HG02798 (cell line): ENCODE measurements at regions not wholly inside any gene's neighbourhood (a gene's known extent, or its start where the extent isn't known, plus 50 kb on each side); places are given as distances from the start of the nearest gene placed in this dataset.

Experiments
- ATAC-seq: cut with Tn5 transposase; IDR thresholded peaks from one replicate; pipeline ENCODE4 v1.9.1; 2021; ENCODE audit warnings: mild to moderate bottlenecking; ENCODE audit not compliant: unreplicated experiment, poor library complexity

DNA sequence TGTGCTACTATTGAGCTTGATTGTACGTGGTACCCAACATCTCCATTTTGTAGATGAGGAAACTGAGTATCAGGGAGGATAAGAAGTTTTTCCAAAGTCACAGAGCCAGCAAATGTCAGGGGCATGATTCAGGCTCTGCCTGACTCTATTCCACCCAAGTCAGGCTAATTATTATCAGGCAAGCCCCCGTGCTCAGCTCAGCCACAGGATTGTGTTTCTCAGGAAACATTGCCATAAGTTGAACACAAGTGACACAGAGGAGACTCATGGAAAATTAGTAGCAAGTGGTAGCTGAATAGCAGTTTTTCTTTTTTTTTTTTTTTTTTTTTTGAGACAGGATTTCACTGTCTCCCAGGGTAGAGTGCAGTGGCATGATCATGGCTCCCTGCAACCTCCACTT is 260.5 kb downstream of the C1D start:
- no peak for ATAC-seq

DNA sequence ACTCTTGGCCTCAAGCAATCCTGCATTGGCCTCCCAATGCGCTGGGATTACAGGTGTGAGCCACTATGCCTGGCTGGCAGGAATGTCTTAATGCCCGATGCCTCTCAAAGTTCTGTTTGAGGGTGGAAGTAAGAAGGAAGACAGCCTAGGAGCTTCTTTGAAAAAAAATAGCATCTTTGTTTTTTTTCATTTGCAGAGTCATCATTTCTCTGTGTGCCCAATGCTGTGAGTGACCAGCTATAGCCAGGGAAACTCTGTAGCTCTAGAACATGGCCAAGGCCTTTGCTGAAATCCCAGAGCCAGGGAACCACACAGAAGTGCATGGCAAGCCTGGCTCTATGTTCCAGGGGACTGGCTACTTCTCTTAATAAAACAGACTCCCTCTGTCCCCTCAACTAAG is 260.0 kb downstream of the C1D start:
- no peak for ATAC-seq

DNA sequence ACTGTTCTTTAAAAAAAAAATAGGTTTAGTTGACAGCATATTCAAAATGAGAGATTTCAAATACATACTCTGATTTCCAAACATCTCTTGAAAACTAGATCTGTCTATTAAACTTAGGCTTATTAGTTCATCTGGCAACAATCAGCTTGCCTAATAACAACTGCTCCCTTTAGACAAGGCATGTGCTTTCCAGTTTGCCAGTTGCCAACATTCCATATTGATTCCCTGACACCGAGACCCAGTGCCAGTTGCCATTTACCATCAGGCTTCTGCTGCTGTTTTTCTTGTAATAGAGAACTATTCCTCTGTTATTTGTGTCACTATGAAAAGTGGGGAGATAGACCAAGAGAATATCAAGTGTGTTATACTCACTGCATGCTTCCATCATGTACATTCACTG is 256.0 kb downstream of the C1D start:
- no peak for ATAC-seq

DNA sequence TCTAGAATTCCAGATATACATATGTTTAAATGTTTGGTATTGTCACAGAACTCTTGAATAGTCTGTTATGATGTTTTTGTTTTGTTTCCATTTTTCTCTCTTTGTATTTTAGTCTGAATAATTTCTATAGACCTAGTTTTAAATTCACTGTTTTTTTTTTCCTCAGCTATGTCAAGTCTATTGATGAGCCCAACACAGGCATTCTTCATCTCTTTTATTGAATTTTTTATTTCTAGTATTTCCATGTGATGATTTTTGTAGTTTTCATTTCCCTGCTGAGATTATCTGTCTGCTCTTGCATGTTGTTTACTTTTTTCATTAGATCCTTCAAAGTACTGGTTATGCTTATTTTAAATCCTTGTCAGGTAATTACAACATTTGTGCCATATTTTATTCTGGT is 254.7 kb downstream of the C1D start:
- no peak for ATAC-seq

DNA sequence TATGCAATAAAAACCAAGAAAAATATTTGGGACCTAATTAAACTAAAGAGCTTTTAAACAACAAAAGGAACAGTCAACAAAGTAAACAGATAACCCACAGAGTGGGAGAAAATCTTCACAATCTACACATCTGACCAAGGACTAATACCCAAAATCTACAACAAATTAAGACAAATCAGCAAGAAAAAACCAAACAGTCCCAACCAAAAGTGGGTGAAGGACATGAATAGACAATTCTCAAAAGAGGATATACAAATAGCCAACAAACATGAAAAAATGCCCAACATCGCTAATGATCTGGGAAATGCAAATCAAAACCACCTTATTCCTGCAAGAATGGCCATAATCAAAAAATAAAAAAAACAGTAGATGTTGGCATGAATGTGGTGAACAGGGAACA is 250.1 kb downstream of the C1D start:
- ATAC-seq = no peak

DNA sequence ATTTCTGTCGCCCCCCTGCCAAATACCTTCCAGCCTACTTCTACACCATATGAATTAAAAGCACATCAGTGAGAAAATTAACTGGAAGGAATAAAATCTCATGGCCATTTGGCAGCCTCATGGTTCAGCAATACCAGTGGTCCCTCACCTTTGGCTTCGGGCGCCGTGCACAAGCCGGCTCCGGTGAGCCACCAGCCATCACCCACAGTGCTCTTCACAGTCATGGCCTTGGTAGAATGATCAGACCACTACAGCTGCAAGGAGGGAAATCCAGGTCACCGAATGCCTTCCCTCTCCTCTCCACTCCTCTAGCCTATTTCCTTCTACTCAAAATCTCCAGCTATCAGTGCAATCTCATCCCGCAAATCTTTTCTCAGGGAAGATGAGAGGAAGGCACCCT is 239.1 kb downstream of the C1D start:
- no peak for ATAC-seq

DNA sequence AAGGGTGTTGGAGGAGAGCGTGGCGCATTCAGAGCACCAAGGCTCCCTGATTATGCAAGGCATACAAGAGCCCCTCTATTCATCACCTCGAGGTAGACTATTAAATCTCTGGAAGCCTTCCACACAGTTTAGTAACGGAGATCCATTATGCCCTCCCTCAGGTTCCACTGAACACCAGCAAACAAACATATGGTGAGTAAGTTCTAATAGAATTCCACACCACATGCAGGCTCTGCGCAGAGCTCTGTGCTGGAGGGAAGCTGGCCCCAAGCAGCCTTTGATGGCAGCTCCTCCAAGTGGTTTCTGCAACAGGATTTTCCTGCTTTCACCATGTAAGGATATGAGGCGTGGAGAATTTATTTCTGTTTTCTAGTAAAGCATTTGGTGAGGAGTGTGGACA is 238.6 kb downstream of the C1D start:
- ATAC-seq = no peak

DNA sequence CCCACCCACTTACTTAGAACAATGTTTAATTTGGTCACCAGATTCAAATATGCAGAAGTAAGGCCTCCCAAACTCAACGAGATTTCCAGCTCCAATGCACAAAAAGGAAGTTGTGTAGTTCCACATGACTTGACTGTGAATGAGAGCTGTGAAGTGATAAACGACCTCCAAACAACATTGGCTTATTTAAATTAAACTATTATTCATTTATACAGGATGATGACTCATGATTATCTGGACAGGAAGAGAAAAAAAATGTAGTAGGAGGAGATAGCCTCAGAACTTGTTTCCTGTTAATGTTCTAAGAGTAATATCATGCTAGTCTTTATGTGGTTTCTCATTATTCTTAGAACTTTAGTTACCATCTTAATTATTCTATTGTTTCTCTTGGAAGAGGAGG is 237.3 kb downstream of the C1D start:
- no peak for ATAC-seq

DNA sequence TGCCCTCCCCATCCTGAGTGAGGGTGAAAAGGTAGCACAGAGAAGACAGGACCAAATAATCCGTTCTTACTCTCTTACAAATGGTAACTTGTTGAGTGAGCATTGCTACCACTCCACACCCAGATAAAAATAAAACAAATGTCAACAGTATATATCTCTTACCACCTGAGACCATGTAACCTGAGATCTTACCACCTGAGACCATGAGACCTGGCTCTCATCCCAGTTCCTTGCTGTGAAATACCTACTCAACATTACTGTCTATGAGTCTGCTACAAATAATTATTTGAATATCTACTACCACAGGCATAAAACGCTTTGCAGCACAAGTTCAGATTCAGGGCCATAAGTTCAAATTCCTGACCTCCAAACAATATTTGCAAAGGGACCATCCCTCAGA is 234.7 kb downstream of the C1D start:
- no peak for ATAC-seq

DNA sequence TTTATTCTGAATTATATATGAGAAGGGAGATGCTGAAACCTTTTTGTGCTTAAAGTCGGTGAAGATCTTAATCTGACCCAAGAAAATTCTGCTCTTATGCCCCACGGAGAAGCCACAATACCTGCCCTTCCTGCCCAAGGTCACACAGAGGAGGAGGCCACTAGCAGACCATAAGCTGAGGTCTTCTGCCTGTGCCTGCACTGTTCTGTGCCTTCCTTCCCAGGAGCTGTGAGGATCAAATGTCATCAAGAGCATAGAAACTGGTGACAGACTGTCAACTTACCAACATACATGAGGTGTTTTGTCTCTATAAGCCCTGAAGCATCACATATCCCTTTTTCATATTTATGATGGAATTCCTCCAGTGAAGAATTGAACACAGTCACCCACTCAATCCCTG is 233.3 kb downstream of the C1D start:
- ATAC-seq = no peak

DNA sequence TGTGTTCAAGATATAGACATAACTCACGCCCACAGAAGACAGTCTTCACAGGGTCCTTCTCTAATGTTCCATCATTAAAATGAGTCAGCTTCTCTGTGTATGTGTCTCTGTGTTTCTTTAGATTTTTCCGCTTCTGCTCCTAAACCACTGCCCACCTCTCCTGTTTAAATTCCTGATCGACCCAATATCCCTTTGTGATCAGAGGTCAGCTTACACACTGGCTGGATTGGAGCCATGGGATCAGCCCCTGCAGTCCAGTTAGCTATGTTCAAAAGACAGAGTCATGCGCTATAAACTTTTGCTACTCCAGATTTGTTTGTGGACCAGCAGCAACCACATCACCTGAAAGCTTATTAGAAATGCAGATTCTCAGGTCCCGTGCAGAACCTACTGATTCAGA is 229.2 kb downstream of the C1D start:
- no peak for ATAC-seq

DNA sequence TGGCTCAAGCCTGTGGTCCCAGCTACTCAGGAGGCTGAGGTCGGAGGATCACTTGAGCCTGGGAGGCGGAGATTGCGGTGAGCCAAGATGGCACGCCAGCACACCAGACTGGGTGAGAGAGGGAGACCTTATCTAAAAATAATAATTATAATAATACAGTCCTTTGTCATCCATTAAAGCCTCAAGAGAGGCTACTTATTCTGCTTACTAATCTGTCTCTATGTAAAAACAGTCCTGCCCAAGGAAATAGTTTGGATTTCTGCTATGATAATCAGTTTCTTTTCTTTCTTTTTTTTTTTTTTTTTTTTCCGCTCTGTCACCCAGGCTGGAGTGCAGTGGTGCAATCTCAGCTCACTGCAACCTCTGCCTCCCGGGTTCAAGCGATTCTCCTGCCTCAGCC is 228.3 kb downstream of the C1D start:
- no peak for ATAC-seq

DNA sequence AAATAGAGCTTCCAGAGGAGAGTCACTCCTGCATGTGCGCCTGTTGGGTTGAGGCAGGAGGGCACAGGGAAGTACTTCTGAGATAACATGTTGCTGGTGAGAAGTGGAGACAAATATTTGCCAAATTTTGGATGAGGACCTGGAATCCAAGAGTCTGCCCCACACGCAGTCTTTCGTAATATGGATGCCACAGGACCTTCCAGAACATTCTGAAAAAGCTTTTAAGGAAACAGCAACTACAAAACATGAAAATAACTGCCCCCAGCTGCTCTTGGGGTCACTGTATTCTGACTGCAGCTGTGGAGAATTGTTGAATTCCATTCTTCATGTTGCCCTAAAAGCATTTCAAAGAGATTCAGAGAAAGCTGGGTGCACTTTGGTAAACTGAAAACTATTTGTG is 227.5 kb downstream of the C1D start:
- ATAC-seq = no peak

DNA sequence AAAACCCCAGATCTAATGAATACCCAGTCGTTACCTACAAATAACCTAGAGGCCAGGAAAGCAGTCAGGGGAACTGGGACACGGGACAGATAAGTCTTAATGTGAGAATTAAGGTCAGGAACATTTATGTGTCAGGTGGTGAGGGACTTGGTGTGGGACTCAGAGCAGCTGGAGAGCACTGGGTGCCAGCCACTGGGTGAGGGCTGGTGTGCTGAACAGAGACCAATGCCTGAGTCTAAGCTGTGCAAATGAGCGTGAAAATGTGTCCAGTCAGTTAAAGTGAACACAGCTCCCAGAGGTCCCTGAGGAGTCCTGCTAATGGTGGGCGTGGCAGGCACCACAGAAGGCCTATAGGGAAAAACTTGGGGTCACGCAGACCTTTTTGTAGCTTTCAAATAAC is 225.9 kb downstream of the C1D start:
- no peak for ATAC-seq

DNA sequence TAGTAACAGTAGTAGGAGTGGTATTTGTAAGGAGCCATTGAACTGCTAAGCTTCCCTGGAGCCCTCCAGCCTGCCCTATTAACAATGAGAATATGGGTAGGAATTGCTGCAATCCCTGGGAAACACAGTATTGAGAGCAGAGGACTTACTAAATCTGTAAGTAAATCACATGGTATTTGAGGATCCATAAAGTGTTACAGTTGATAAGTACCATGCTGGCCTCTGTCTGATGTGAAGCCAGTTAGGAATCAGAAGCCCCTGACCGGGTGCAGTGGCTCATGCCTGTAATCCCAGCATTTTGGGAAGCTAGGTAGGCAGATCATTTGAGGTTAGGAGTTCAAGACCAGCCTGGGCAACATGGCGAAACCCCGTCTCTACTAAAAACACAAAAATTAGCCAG is 224.6 kb downstream of the C1D start:
- no peak for ATAC-seq

DNA sequence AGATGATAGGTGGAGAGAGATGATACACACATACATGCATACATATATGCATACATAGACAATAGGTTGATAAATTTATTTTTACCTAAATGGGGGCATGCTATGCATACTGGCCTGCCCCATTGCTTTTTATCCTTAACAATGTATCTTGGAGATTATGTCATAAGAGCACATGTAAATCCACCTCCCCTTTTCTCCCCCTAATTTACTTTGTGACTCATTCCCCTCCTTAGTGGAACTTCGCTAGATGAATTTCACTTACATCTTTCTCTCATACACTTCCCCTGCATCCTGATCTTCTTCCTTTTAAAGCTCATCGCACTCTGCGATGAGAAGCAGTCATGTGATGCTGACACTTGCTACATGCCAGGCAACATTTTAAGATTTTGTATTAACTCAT is 223.6 kb downstream of the C1D start:
- ATAC-seq = no peak

DNA sequence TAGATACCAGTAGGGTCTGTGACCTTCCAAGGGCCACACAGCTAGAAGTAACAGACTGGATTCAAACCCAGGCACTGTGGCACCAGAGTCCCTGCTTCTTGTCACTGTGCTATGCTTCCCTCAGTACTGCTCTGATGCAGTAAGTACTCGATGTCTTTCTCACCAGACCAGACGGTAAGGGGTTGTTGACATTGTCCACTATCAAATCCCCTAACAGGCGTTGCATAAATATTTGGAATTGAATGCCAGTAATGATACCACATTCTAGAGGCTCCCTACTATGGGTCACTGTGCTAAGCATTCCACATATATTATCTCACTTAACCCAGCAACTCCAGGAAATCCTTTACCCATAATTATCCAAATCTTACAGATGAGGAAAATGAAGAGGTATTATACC is 223.1 kb downstream of the C1D start:
- no peak for ATAC-seq

DNA sequence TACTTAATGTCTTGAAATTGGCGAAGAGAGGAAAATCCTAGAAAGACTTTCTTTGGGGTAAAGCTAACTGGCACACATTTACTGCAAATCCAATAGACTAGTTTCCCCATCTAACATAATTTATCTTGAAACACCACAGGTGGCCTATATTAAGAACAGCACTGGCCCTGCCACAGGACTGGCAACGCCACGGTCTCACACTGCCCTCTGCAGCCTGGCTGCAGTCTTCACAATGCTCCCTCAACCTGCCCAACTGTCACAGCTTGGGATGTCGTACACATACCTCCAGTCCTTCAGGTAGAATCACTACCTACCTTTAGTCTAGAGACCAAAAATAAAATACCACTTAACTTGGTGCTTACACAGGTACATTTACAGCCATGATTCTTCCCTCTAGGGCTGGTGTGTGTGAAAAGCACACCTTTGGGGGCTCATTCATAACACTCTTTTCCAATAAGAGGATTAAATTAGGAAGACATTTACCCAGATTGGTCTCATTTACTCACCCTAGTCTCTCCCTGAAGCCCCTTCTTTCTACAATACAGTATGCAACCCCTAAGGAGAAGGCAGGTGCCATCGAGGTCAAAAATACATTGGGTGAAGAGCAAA is 222.2 kb downstream of the C1D start:
- peak; percentile 82 for ATAC-seq

DNA sequence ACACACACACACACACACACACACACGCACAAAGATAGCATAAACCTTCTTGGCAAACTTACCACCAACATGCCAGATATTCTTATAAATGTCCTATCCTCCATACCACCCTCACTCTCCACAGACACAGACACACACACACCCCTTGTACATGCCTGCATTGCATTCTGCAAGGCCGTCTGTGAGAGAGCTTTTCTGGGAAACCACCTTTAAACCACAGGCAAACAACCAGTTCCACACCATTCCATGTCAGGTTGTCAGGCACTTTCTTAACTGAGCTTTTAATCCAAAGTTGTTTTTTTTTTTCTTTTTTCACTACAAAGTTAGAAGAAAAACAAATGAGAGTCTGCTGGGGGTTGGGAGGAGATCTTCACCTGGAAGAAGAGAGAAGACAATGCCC is 221.1 kb downstream of the C1D start:
- ATAC-seq = no peak

DNA sequence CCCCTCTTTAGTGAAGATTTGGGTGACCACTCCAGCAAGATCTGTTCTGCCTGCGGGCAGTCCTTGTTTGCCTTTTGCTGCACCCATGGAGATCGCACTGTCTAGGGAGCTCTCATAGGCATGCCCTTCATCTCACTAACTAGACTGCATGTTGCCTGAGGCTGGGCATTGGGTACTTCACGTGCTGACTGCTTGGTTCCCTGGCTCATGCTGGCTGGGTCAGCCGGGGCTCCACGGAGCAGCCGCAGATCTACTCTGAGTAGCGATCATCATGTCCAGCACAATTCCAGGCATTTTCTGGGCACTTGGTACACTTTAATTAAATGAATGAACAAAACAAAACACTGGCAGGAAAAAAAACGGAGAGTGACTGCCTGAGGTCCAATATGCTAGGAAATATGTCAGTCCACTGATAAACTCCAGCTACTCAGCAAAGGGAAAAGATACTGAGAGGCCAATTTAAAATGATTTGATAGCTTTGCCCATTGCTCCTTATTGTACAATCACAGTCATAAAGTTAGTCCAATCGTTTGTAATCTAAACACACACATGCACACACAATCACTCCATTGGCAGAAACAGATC is 220.3 kb downstream of the C1D start:
- no peak for ATAC-seq

DNA sequence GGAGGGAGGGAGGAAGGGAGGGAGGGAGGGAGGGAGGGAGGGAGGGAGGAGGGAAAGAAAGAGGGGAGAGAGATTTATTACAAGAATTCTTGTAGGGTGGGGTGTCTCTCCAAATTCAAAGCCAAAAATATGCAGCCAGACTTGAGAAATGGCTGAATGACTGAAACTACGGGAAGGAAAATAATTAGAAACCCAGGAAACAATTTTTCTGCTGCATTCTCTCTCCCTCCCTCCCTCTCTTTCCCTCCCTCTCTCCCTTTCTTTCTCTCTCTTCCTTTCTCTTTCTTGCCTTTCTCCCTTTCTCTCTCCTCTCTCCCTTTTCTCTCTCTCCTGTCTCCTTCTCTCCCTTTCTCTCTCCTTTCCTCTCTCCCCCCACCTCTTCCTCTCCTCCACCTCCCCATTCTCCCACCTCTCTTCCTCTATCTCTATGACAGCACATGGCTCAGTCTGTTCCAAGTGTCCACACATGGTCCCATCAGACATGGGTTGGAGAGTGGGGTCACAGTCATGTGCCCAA is 218.7 kb downstream of the C1D start:
- no peak for ATAC-seq

DNA sequence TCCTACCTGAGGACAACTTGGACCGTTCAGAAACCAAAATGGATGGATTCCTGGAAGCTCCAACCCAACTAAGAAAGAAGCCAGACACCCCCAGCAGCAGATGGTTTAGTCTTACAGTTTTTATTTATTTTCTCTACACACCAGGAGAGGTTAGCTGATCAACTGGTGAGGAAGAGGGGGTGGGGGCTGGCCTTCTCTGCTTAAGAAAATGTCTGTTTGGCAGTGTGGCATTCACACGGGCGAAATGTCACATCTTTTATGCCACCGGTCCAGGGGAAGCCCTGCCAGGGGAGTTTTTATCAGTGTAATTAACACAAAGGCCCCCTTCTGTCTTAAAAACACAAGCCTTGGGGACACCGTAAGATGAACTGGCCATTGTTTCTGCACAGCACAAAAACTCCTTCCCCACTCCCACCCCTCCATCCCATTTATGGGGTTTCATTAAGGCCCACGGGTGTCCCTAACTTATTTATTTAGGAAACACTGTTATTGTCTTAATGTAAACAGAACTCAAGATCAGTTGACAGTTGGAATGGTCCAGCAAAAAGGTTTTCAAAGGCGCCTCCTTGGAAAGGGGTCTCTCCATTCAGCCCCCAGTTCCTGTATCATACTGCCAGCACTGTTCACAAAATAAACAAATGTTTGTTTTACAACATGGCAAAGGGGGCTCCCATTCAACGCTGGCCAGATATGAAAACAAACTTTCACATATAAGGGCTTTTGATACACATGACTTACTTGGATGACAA is 217.0 kb downstream of the C1D start:
- no peak for ATAC-seq
